Brain microvascular endothelial cell (primary cell): ENCODE measurements at regions not wholly inside any gene's neighbourhood (a gene's known extent, or its start where the extent isn't known, plus 50 kb on each side); places are given as distances from the start of the nearest gene placed in this dataset.

Experiments used
- DNase-seq: peaks from one replicate; pipeline ENCODE4 v3.0.0-alpha.2; 2020
- H3K27ac ChIP-seq: fragments of 250-450 bp; sonication (Bioruptor Pico); 2 replicates; pipeline ENCODE4 v1.5.1; 2020; ENCODE audit warnings: mild to moderate bottlenecking, moderate library complexity
- H3K27me3 ChIP-seq: fragments of 250-450 bp; sonication (Bioruptor Pico); replicated peaks from 2 replicates; pipeline ENCODE4 v1.5.1; 2020; ENCODE audit warnings: mild to moderate bottlenecking
- H3K36me3 ChIP-seq: fragments of 250-450 bp; sonication (Bioruptor Pico); replicated peaks from 2 replicates; pipeline ENCODE4 v1.5.1; 2020; ENCODE audit warnings: mild to moderate bottlenecking
- H3K4me3 ChIP-seq: 2 replicates; pipeline ENCODE4 v1.5.1; 2011; ENCODE audit warnings: low read depth, mild to moderate bottlenecking, control low read depth, low read length, moderate library complexity
- CTCF ChIP-seq: IDR thresholded peaks from 2 replicates; pipeline ENCODE4 v1.5.1; 2011; ENCODE audit warnings: low read depth, mild to moderate bottlenecking, moderate library complexity, low read length, control low read depth, inconsistent platforms; ENCODE audit errors: missing control alignments
- in situ Hi-C: cut with HindIII; loops from 2 replicates; pipeline ENCODE4 v1.10.0; 2017; ENCODE audit warnings: low sequenced_read_pairs, low pct_ligation_motif_present

- H3K4me3 ChIP-seq: no peak overlapping the region
- H3K36me3 ChIP-seq: no peaks in the 10 kb centered on the region
- in situ Hi-C loops: no loop called here
- DNase-seq: no peak
- no peak overlapping the region for H3K27ac ChIP-seq
- H3K27me3 ChIP-seq: no peaks in the 10 kb centered on the region
- TF ChIP-seq CTCF: no peak
Measured at GRCh38 chr6:106890447-106890846, 84.1 kb downstream of the CD24 start.

GRCh38 chr6:106889692-106890091, 84.8 kb downstream of the CD24 start:
- Histone ChIP-seq H3K4me3 (no peak overlapping the region), H3K36me3 (no peaks in the 10 kb centered on the region), H3K27me3 (no peaks in the 10 kb centered on the region), H3K27ac (no peak overlapping the region)
- no peak for DNase-seq
- in situ Hi-C loops: no loop called here
- no peak for TF ChIP-seq CTCF

- Histone ChIP-seq H3K36me3 (no peaks in the 10 kb centered on the region), H3K4me3 (no peak overlapping the region), H3K27ac (no peak overlapping the region), H3K27me3 (no peaks in the 10 kb centered on the region)
- in situ Hi-C loops: no loop called here
- no peak for TF ChIP-seq CTCF
- no peak for DNase-seq
Measured at GRCh38 chr6:106886922-106887797, 87.4 kb downstream of the CD24 start.

- Histone ChIP-seq H3K27me3 (no peaks in the 10 kb centered on the region), H3K27ac (no peak overlapping the region), H3K4me3 (no peak overlapping the region), H3K36me3 (no peaks in the 10 kb centered on the region)
- TF ChIP-seq CTCF: no peak
- no peak for DNase-seq
- in situ Hi-C loops: no loop called here
Measured at GRCh38 chr6:106886081-106886843, 88.3 kb downstream of the CD24 start.

GRCh38 chr6:106885679-106886078, 88.8 kb downstream of the CD24 start:
- Histone ChIP-seq H3K27me3 (no peaks in the 10 kb centered on the region), H3K4me3 (no peak overlapping the region), H3K36me3 (no peaks in the 10 kb centered on the region), H3K27ac (no peak overlapping the region)
- in situ Hi-C loops: no loop called here
- TF ChIP-seq CTCF: no peak
- no peak for DNase-seq
